ENCODE measurements at regions not wholly inside any gene's neighbourhood (a gene's known extent, or its start where the extent isn't known, plus 50 kb on each side); places are given as distances from the start of the nearest gene placed in this dataset.

- RAD21 ChIA-PET (ENCODE audit: low non-redundant PET in 1 of 2, low total read pairs in 2 of 2, uncharacterized antibody in 2 of 2, unreplicated experiment in 2 of 2): no interaction called here
Measured at GRCh38 chr18:43605224-43605623, 327.9 kb upstream of the SYT4 start.

GRCh38 chr18:43606795-43607194 is 329.5 kb upstream of the SYT4 start:
- Histone ChIP-seq H3K9ac (ENCODE audit: low read length) (no peak overlapping the region), H3K4me1 (ENCODE audit: control insufficient read depth in 1 of 2, insufficient read depth in 2 of 2, low read length in 2 of 2) (no peaks in the 10 kb centered on the region), H4K20me1 (ENCODE audit: insufficient read depth) (no peaks in the 10 kb centered on the region; the same call in 1 of the 2 replicates), H3K9me2 (ENCODE audit: insufficient read depth) (no peaks in the 10 kb centered on the region), H3K27me3 (ENCODE audit: insufficient read depth, low read length) (no peaks in the 10 kb centered on the region), H2AFZ (ENCODE audit: low read depth, low read length, poor library complexity, severe bottlenecking) (no peak overlapping the region), H3K9me3 (ENCODE audit: control insufficient read depth in 1 of 2, insufficient read depth in 1 of 2, low read depth in 1 of 2, low read length in 2 of 2) (peaks cover 6 to 17% of the 10 kb centered on the region in 2 experiments; a peak in 2 of 4 replicates), H3K79me2 (ENCODE audit: insufficient read depth, low read length) (no peaks in the 10 kb centered on the region), H3K36me3 (ENCODE audit: control insufficient read depth in 1 of 2, insufficient read depth in 2 of 2, low read length in 2 of 2) (no peaks in the 10 kb centered on the region), H3K4me3 (replicated peaks in 1 of 2; ENCODE audit: low read depth in 1 of 2, low read length in 2 of 2) (no peak overlapping the region), H3K27ac (ENCODE audit: low read depth, low read length) (no peak overlapping the region), H3K4me2 (ENCODE audit: low read length) (no peak overlapping the region)
- ATAC-seq: no peak
- ChIA-PET RAD21 (ENCODE audit: low non-redundant PET in 1 of 2, low total read pairs in 2 of 2, uncharacterized antibody in 2 of 2, unreplicated experiment in 2 of 2) (no interaction called here), CTCF (no interaction called here), POLR2A (no interaction called here)
- DNase-seq (ENCODE audit: low read depth, low spot score): no peak
- no peak for TF ChIP-seq ATF3 (IDR thresholded peaks at IDR 0.05)
- intact Hi-C loops (cut with micrococcal nuclease): no loop called here
- no TSS peak for BruUV-seq (replicated peaks)

More at GRCh38 chr18:43605224-43605623, 327.9 kb upstream of the SYT4 start:
- H3K9me2 ChIP-seq (ENCODE audit: insufficient read depth): no peaks in the 10 kb centered on the region
- no peaks in the 10 kb centered on the region for H3K27me3 ChIP-seq (ENCODE audit: insufficient read depth, low read length)
- DNase-seq (ENCODE audit: low read depth, low spot score) (no peak), ATAC-seq (no peak)
- ChIA-PET POLR2A (no interaction called here), CTCF (no interaction called here)
- no peaks in the 10 kb centered on the region for H3K4me1 ChIP-seq (ENCODE audit: control insufficient read depth in 1 of 2, insufficient read depth in 2 of 2, low read length in 2 of 2)
- peaks cover 6 to 11% of the 10 kb centered on the region in 2 experiments; a peak in 2 of 4 replicates for H3K9me3 ChIP-seq (ENCODE audit: control insufficient read depth in 1 of 2, insufficient read depth in 1 of 2, low read depth in 1 of 2, low read length in 2 of 2)
- no peaks in the 10 kb centered on the region for H3K36me3 ChIP-seq (ENCODE audit: control insufficient read depth in 1 of 2, insufficient read depth in 2 of 2, low read length in 2 of 2)
- TF ChIP-seq YY1 (IDR thresholded peaks at IDR 0.05; ENCODE audit: extremely low read depth, insufficient replicate concordance, low read depth, low read length) (no peak), ZFX (IDR thresholded peaks at IDR 0.05) (no peak)
- H2AFZ ChIP-seq (ENCODE audit: low read depth, low read length, poor library complexity, severe bottlenecking): no peak overlapping the region
- no peak overlapping the region for H3K9ac ChIP-seq (ENCODE audit: low read length)
- no peak overlapping the region for H3K27ac ChIP-seq (ENCODE audit: low read depth, low read length)
- no peak overlapping the region for H3K4me3 ChIP-seq (replicated peaks in 1 of 2; ENCODE audit: low read depth in 1 of 2, low read length in 2 of 2)
- intact Hi-C loops (cut with micrococcal nuclease): no loop called here
- no peak overlapping the region for H3K4me2 ChIP-seq (ENCODE audit: low read length)
- no peaks in the 10 kb centered on the region for H4K20me1 ChIP-seq (ENCODE audit: insufficient read depth)
- H3K79me2 ChIP-seq (ENCODE audit: insufficient read depth, low read length): no peaks in the 10 kb centered on the region
- BruUV-seq (replicated peaks): no TSS peak

Data from HCT116 (cell line).